ENCODE measurements at regions not wholly inside any gene's neighbourhood (a gene's known extent, or its start where the extent isn't known, plus 50 kb on each side); places are given as distances from the start of the nearest gene placed in this dataset.
"Not testable (repeated sequence)": the region's sequence is repeated elsewhere in the genome, so short reads cannot be mapped to it uniquely, and the experiment has no call there.

DNA sequence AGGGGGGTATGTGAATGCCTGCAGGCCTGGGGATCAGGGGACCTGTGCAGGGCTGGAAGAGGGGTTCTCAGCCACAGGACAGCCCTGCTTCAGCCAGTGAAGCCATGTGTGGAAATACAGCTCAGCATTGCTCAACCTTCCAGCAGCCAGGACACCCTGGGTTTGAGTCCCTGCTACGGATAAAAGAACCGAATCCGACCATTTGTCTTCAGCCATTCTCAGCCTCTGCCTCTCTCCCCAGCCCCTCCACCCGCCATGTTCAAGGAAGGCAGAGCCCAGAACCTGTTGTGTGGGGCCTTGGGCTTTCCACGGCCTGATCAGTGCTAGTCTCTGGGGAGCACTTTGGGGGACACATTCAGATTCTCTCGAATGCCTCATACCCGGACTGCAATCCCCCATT, 337.5 kb downstream of the PREX1 start:
- DNase-seq: not testable (repeated sequence)

DNA sequence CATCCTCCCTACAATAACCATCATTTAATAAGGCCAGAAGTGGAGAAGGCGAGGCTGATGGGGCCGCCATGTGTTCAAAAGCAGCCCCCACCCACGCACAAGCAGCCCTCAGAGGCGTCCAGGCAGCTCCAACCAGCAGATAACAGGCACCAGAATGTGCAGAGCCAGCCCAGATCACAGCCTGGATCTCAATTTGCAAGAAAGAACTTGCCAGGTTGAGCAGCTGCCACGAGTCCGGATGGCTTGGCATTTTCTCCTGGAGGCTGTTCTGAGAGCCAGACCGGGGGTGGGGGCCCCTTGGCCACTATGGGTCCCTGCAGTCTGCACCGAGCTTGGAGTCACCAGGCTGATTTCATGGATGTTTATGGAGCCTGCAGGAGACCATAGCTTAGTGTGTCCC, 338.1 kb downstream of the PREX1 start:
- DNase-seq: no peak

- no peak for DNase-seq
Observed at GRCh38 chr20:48489046-48489463, 338.7 kb downstream of the PREX1 start.

DNA sequence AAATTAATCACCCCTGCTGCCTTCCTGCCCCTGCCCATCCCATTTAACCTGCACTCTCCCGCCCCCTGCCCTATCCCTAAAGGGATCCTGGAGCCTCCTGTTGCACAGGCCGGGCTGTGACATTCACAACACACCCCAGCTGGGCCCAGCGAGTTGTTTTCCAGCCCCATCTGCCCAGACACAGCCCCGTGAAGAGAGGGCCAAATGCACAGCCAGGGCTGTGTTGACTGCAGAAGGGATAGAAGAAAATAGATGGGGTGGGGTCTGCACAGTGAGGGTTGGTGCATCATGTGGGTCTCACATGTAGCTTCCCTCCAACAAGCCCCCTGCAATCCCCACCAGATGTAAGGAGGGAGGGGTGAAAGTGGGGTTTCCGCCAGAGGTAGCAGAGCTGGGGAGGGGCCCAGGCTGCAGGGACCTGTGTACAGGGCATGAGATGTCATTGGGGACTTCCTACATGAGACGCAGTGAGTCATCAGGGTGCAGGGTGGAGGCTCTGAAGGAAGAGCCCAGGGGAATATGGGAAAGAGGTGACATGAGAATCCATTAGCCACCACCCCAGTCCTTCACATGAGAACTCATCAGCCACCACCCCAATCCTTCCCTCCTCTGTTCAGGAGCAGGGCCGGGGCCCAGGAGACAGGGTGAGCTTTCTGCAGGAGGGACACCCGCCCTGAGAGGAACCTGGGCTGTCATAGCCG, 339.3 kb downstream of the PREX1 start:
- DNase-seq: not testable (repeated sequence)

- DNase-seq: no peak
Observed at GRCh38 chr20:48486065-48486464, 341.7 kb downstream of the PREX1 start.

DNA sequence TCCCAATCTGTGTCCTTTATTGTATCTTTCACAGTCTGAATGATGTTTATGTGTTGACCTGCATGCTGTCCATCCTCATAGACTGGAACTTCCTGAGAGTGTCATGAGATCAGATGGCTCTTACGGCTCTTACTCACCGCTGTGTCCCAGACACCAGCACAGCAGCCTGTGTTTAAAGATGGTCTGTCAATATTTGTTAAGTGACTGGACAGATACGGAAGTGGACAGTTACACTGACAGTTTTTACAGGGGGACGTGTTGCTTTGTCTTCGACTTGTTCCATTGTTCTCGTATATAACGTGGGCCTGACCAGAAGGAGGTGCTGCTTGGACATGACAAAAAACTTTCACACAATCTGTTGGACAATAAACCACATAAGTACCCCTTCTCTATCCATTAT, 342.6 kb downstream of the PREX1 start:
- DNase-seq: not testable (repeated sequence)

DNA sequence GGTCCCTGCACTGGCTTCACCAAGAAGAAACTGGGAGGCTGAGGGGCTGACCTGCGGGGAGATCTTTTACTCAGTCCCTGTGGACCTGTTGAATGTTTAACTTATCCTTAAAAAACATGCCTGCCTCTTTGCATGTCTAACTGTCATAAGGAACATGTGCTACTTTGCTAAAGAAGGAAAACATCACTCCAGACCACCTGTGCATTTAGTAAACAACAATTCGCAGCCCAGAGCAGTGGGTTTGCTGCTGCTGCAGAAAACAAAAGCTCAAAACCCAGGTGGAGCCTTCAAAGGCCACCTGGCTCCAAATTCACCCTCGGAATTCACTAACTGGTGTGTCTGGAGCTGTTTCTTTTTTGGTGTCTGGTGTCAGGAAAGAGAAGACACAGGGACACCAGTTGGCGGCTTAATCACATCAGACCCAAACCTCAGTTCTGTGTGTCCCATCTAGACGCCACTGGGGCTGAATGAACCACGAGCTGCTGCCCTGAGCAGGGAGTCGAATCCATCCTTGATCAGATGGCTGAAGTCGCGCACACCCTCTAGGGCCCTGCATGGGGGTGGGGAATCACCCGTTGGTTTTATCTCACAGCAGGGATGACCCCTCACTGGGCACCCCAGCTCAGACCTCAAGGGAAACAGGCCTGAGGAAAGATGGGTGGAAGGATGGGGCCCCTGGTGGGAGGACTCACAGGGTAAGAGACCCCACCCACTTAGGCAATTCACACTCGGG, 344.3 kb downstream of the PREX1 start:
- no peak for DNase-seq

GRCh38 chr20:48482790-48483189, 345.0 kb downstream of the PREX1 start:
- DNase-seq: no peak

DNA sequence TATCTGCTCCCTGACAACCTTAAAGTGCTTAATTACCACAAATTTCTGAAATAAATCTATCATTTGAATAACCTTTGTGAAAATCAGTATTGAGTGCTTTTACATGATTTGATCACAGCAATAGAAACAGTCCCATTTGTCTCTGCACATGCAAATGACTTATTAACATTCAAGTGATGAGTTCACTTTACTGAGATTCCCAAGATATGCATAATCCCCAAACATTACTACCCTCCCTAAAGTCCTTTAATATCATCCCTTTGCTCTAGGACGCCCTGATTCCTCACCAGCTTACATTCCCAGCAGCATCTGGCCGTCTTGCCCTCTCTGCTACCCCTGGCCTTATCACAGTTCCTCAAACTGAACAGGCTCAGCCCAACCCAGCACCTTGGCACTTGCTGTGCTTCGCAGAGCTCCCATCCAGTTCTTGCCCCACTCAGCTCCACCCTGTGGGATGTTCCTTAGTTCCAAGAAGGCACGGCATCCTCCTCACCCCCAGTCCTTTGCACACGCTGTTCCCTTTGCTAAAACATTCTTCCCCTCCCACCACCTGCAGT, 347.5 kb downstream of the PREX1 start:
- DNase-seq: no peak

GRCh38 chr20:48478806-48479585, 348.8 kb downstream of the PREX1 start:
- DNase-seq: no peak

DNA sequence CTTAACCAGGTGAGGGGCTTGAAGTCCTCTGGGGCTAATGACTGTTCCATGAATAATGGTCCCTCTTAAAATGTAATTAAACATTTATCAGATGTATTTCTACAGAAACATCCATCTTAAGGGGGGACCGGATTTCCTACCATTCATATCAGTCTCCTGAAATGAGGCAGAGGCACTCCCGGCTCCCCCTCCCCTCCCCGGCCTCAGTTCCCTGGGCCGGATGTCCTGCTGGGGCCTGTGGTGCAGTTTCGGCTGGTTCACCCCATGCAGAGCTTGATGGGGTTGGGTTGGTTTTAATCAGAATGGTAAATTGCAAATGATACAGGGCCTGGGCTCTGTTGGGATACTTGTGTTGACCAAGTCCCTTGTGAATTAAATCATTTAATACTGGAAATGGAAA, 349.4 kb downstream of the PREX1 start:
- DNase-seq: no peak

GRCh38 chr20:48476854-48477253, 350.9 kb downstream of the PREX1 start:
- DNase-seq: no peak

DNA sequence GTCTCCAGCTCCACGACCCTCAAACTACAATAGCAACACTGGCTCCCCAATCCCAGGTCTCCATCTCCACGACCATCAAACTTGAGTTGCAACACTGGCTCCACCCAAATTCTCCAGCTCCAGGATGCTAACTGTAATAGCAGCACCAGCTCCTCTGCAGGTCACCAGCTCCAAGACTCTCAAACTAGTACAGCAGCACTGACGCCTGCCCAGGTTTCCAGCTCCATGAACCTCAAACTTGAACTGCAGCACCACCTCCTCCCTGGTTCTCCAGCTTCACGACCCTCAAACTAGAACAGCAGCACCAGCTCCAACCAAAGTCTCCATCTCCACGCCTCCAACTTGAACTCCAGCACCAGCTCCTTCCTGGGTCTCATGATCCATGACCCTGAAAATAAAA, 353.8 kb downstream of the PREX1 start:
- no peak for DNase-seq

DNA sequence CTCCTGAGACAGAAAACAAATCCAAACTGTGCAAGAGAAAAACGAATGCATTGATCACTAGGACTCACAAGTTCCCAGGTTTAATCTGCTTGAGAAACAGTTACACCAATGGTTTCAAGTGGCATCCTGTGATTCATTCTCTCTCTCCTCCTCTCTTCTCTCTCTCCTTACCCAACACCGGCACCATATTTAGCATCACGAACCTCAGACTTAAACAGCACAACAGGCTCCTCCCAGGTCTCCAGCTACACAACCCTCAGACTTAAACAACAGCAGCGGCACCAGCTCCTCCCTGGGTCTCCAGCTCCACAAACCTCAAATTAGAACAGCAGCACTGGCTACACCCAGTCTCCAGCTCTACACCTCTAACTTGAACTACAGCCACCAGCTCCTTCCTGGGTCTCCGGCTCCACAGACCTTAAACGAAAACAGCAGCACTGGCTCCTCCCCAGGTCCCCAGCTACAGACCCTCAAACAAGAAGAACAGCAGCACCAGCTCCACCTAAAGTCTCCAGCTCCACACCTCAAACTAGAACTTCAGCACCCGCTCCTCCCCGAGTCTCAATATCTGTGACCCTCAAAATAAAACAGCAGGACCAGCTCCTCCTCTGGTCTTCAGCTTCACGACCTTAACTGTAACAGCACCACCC, 355.9 kb downstream of the PREX1 start:
- DNase-seq: no peak

- DNase-seq: no peak
Observed at GRCh38 chr20:48471176-48471575, 356.6 kb downstream of the PREX1 start.

DNA sequence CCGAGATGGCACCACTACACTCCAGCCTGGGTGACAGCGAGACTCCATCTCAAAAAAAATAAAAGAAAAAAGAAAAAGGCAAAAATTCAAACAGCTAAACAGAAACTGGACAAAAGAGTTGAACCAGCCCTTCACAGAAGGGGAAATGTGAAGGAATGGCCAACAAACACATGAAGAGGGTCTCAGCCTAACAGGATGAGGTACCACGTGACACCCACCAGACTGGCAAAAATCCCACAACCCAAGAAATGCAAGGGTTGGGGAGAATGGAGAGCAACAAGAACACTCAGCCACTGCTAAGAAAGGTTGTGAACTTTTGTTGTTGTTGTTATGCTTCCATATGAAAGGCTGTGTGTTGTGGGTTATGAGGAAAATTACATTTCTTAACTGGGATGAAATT, 357.7 kb downstream of the PREX1 start:
- DNase-seq: no peak

- no peak for DNase-seq
Observed at GRCh38 chr20:48469026-48469425, 358.8 kb downstream of the PREX1 start.

DNA sequence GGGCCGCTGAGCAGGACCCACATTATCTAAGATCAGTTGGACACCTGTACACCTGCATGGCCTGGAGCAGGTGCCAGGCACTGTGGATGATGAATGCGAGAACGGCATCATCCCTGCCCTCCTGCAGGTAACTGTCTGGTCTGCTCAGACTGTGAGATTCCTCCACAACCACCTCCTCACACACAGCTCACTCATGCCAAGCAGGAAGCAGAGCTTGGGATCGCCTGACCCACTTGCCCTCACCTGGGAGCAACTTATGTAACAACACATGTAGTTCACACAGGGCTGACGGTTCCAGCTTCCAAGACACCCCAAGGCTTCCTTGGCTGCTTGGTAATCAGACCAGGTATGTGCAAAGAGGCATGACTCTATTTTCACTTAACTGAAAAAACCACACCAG, 359.2 kb downstream of the PREX1 start:
- no peak for DNase-seq

DNA sequence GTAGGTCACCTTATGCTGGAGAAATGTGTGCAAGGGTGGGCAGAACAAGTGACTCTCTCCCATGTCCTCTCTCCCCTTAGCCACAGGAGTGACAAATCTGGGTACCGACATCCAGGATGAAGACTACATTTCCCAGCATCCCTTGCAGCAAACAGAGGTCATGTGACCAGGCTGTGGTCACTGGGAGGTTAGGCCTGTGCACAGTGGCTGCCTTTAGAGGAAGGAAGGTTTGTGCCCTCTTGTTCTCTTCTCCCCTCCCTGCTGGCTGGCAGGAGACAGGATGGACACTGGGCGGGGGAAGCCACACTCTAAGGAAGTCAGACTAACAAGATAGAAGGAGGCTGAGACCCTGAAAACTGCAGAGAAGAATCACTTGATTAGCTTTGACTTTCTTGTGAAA, 360.2 kb downstream of the PREX1 start:
- DNase-seq: no peak

DNA sequence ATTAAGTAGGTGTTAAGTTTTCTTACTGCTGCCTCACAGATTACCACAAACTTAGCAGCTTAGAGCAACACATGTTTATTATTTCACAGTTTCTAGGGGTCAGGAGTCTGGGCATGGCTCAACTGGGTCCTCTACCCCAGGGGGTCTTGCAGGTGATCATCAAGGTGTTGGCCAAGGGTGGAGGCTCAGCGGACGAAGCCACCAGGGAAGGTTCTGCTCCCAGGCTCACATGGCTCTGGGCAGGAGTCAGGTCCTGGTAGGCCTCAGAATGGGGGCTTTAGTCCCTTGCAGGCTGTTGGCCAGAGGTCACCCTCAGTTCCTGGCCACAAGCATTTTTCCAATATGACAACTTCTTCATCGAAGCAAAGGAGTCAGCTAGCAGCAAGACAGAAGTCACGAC, 362.5 kb downstream of the PREX1 start:
- DNase-seq: no peak

GRCh38 chr20:48463916-48464315, 363.9 kb downstream of the PREX1 start:
- no peak for DNase-seq

DNA sequence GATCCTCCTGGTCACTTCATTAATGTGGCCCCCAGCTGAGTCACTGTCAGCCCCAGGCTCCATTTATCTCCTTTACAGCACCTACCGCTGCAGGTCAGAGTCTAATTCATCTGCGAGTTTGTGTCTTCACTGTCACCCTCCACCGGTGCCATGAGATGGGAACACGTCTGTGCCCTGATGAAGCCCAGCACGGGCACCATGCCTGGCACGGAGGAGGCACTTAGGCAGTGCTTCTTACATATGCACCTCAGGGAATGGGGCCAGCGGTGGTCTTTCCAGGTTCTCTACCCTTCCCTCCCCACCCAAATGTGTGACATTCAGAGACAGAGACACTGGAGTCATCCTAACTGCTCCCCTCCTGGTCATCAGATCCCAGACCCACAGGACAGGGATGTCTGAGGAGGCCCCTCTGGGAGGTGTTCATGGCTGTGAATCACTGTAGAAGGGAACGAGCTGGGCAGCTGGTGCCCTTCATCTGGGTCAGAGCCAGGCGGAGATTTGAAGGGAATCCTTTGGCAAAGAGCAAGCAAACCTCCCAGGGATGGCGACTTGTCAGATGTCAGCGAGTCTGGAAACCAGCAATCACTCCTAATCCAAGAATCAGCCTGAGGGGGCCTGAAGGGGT, 364.6 kb downstream of the PREX1 start:
- no peak for DNase-seq

GRCh38 chr20:48461735-48462119, 366.1 kb downstream of the PREX1 start:
- DNase-seq: no peak

Data from activated CD4-positive, alpha-beta T cell treated with anti-CD3 and anti-CD28 coated beads, Interleukin-2, amount 50 U/mL, for 4 hours (primary cell).